GM12878 (cell line): ENCODE measurements at regions not wholly inside any gene's neighbourhood (a gene's known extent, or its start where the extent isn't known, plus 50 kb on each side); places are given as distances from the start of the nearest gene placed in this dataset.

Experiments used
- ATAC-seq: fragments of 200-7000 bp; cut with Tn5 transposase; 3 replicates; pipeline ENCODE4 v1.9.1; 2020; ENCODE audit warnings: mild to moderate bottlenecking, moderate library complexity
- BruUV-seq: library from RNA; stranded (reverse); fragments of 400-500 nt; replicated peaks from 2 replicates; lab custom pipeline; 2021; lab: Mats Ljungman, UMichigan
- CTCF ChIA-PET: fragments of 300-600 bp; sonication (Branson Sonifier 250); formaldehyde crosslinking; extraction: SDS; loops from one replicate; lab custom pipeline; 2021; ENCODE audit warnings: inconsistent platforms; lab: Yijun Ruan, JAX
- POLR2A ChIA-PET: fragments of 350-600 bp; formaldehyde crosslinking; extraction: SDS; loops from one replicate; lab custom pipeline; 2021; ENCODE audit warnings: inconsistent platforms; lab: Charles Lee
- RAD21 ChIA-PET: fragments of 300-600 bp; sonication (Branson Sonifier 250); formaldehyde crosslinking; loops from one replicate; lab custom pipeline; 2023; ENCODE audit warnings: antibody characterized with exemption; ENCODE audit not compliant: unreplicated experiment; lab: Charles Lee
- SMC1A ChIA-PET: fragments of 300-600 bp; sonication (Branson Sonifier 250); formaldehyde crosslinking; loops from one replicate; lab custom pipeline; 2023; ENCODE audit not compliant: unreplicated experiment, uncharacterized antibody; lab: Charles Lee
- DNase-seq: peaks from one replicate; pipeline ENCODE4 v3.0.0-alpha.2; 2011; ENCODE audit warnings: low read depth, low spot score
- FAIRE-seq: peaks from 3 replicates; lab custom pipeline; 2011; peaks lifted over from hg19 to GRCh38; lab: Jason Lieb, UNC
- H2AFZ ChIP-seq: 2 replicates; pipeline ENCODE4 v1.6.0; 2011; ENCODE audit warnings: low read depth, low read length, control low read depth; ENCODE audit not compliant: control insufficient read depth
- H3K27ac ChIP-seq: 2 replicates; pipeline ENCODE4 v1.5.1; 2011; ENCODE audit warnings: control low read depth; ENCODE audit not compliant: control insufficient read depth, insufficient read depth
- H3K27me3 ChIP-seq, 2 experiments: replicated peaks in 1 of 2; 2 replicates each; pipeline versions ENCODE4 v1.6.0 to v1.6.1; 2011; ENCODE audit warnings: low read length in 1 of 2; ENCODE audit not compliant: control insufficient read depth in 2 of 2, insufficient read depth in 2 of 2
- H3K36me3 ChIP-seq, 2 experiments: 2 replicates each; pipeline ENCODE4 v1.5.1; 2011; ENCODE audit warnings: low read length in 1 of 2; ENCODE audit not compliant: control insufficient read depth in 2 of 2, insufficient read depth in 2 of 2
- H3K4me1 ChIP-seq: 2 replicates; pipeline ENCODE4 v1.6.1; 2011; ENCODE audit warnings: mild to moderate bottlenecking, low read length, moderate library complexity, mixed read lengths; ENCODE audit not compliant: control insufficient read depth, insufficient read depth
- H3K4me2 ChIP-seq: 2 replicates; pipeline ENCODE4 v1.6.0; 2011; ENCODE audit warnings: control low read depth; ENCODE audit not compliant: control insufficient read depth, insufficient read depth
- H3K4me3 ChIP-seq: fragments of 200-600 bp; sonication (generic); 2 replicates; pipeline ENCODE4 v1.5.1; 2016
- H3K79me2 ChIP-seq: 2 replicates; pipeline ENCODE4 v1.6.0; 2011; ENCODE audit warnings: low read length; ENCODE audit not compliant: control insufficient read depth, insufficient read depth
- H3K9ac ChIP-seq: 2 replicates; pipeline ENCODE4 v1.8.0; 2011; ENCODE audit warnings: low read length, control low read depth, mixed read lengths; ENCODE audit not compliant: control insufficient read depth, insufficient read depth
- H3K9me3 ChIP-seq: replicated peaks from 3 replicates; pipeline ENCODE4 v1.5.1; 2011; ENCODE audit warnings: mild to moderate bottlenecking, low read length; ENCODE audit not compliant: control insufficient read depth, insufficient read depth
- H4K20me1 ChIP-seq: 2 replicates; pipeline ENCODE4 v1.6.0; 2011; ENCODE audit not compliant: control insufficient read depth, insufficient read depth
- ATF7 ChIP-seq: fragments of 450-650 bp; IDR thresholded peaks from 2 replicates; pipeline ENCODE4 v1.6.1; 2016; ENCODE audit warnings: low read depth, mild to moderate bottlenecking
- HDAC6 ChIP-seq: fragments of 200-600 bp; sonication (generic); IDR thresholded peaks from one replicate; pipeline ENCODE4 v1.8.0; 2017; ENCODE audit warnings: antibody characterized with exemption; ENCODE audit not compliant: unreplicated experiment
- RB1 ChIP-seq: fragments of 450-650 bp; formaldehyde crosslinking; IDR thresholded peaks from 2 replicates; pipeline ENCODE4 v1.6.1; 2017; ENCODE audit warnings: mild to moderate bottlenecking, borderline replicate concordance
- SUPT20H ChIP-seq: IDR thresholded peaks from 2 replicates; pipeline ENCODE4 v1.6.1; 2011; ENCODE audit warnings: low read depth, mild to moderate bottlenecking, low read length, moderate library complexity, borderline replicate concordance; ENCODE audit not compliant: control insufficient read depth
- TBL1XR1 ChIP-seq: IDR thresholded peaks from 2 replicates; pipeline ENCODE4 v1.6.1; 2012; ENCODE audit warnings: low read depth, low read length, improper control_type of control experiment
- USF1 ChIP-seq: IDR thresholded peaks from 2 replicates; pipeline ENCODE4 v1.6.1; 2011; ENCODE audit warnings: borderline replicate concordance, low read depth, mild to moderate bottlenecking, moderate library complexity, mixed read lengths, low read length; ENCODE audit not compliant: insufficient read depth; ENCODE audit errors: extremely low read length
- ZBTB40 ChIP-seq: fragments of 450-650 bp; IDR thresholded peaks from 2 replicates; pipeline ENCODE4 v1.6.1; 2016; ENCODE audit warnings: mild to moderate bottlenecking, moderate library complexity, borderline replicate concordance
- WGBS: methylation state at CpG from one replicate; pipeline ENCODE4 v1.1.6; 2016; ENCODE audit warnings: low lambda C conversion rate; ENCODE audit not compliant: insufficient replicate concordance, insufficient coverage; ENCODE audit errors: missing lambda C conversion rate; 5-methylcytosine and 5-hydroxymethylcytosine counted together
- in situ Hi-C: fragments of 300-500 bp; cut with MboI; formaldehyde crosslinking; loops from 9 replicates; pipeline ENCODE4 v1.14.3; 2018; ENCODE audit warnings: mixed read lengths
- intact Hi-C: fragments of 100-400 bp; cut with micrococcal nuclease; formaldehyde crosslinking; loops from one replicate; pipeline ENCODE4 v1.14.2; 2022; ENCODE audit not compliant: unreplicated experiment
- TF ChIP-seq, protein P1 (sequence below): fragments of 450-650 bp; IDR thresholded peaks from 2 replicates; pipeline ENCODE4 v1.6.1; 2016; ENCODE audit warnings: mild to moderate bottlenecking

DNA sequence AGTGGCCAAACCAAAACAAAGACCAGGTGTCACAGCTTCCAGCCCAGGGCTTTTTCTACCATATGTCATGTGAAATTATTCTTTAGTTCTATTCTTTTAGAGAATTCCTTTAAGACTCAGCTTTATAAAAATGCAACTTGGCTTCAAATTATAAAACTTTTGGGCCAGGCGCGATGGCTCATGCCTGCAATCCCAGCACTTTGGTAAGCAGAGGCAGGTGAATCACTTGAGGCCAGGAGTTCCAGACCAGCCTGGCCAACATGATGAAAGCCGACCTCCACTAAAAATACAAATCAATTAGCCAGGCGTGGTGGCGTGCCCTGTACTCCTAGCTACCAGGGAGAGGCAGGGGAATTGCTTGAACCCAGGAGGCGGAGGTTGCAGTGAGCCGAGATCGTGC is 210.3 kb upstream of the ARG1 start:
- ChIA-PET CTCF (no interaction called here), RAD21 (no interaction called here), POLR2A (no interaction called here), SMC1A (no interaction called here)
- Histone ChIP-seq H3K79me2 (no peaks in the 10 kb centered on the region), H3K36me3 (no peaks in the 10 kb centered on the region), H3K27ac (no peak overlapping the region), H4K20me1 (no peaks in the 10 kb centered on the region; the same call in 1 of the 2 replicates), H3K4me3 (no peak overlapping the region), H3K9ac (no peak overlapping the region), H3K4me1 (no peaks in the 10 kb centered on the region), H3K9me3 (no peaks in the 10 kb centered on the region), H2AFZ (no peak overlapping the region), H3K4me2 (no peak overlapping the region), H3K27me3 (no peaks in the 10 kb centered on the region; a peak in 2 of 4 replicates)
- 49% methylated on average over 8 of the region's 8 CpGs for WGBS
- no TSS peak for BruUV-seq
- in situ Hi-C loops (no loop called here), intact Hi-C loops (loop anchor here (10.0 kb wide), 1 partner anchor 458 kb away; no protein-coding TSS in a partner anchor)
- ATAC-seq (no peak), FAIRE-seq (no peak), DNase-seq (no peak)
- no peak for TF ChIP-seq TBL1XR1

- in situ Hi-C loops, result no loop called here
- Histone ChIP-seq H3K9me3 (no peaks in the 10 kb centered on the region), H3K27ac (no peak overlapping the region)
- no TSS peak for BruUV-seq
- RAD21 ChIA-PET, result no interaction called here
- no peak for ATAC-seq
- TF ChIP-seq USF1, result no peak
- no peak for TF ChIP-seq HDAC6
- no peak for TF ChIP-seq RB1
- TF ChIP-seq ZBTB40, result no peak
- TF ChIP-seq ATF7, result no peak
- TF ChIP-seq, protein P1, sequence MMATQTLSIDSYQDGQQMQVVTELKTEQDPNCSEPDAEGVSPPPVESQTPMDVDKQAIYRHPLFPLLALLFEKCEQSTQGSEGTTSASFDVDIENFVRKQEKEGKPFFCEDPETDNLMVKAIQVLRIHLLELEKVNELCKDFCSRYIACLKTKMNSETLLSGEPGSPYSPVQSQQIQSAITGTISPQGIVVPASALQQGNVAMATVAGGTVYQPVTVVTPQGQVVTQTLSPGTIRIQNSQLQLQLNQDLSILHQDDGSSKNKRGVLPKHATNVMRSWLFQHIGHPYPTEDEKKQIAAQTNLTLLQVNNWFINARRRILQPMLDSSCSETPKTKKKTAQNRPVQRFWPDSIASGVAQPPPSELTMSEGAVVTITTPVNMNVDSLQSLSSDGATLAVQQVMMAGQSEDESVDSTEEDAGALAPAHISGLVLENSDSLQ, result no peak
- no peak for TF ChIP-seq SUPT20H
- TF ChIP-seq, all 136 proteins: peak for 0
- Histone ChIP-seq H3K4me1 (peaks cover 4% of the 10 kb centered on the region), H3K9ac (no peak overlapping the region), H3K27me3 (no peaks in the 10 kb centered on the region; a peak in 2 of 4 replicates), H3K4me3 (no peak overlapping the region), H3K4me2 (no peak overlapping the region), H2AFZ (no peak overlapping the region), H4K20me1 (no peaks in the 10 kb centered on the region; the same call in 1 of the 2 replicates), H3K79me2 (no peaks in the 10 kb centered on the region), H3K36me3 (no peaks in the 10 kb centered on the region)
- intact Hi-C loops, result loop anchor here (10.0 kb wide), 1 partner anchor 459 kb away; no protein-coding TSS in a partner anchor
- CTCF ChIA-PET, result no interaction called here
- SMC1A ChIA-PET, result no interaction called here
- WGBS, result 7% methylated on average over 1 of the region's 1 CpG
- DNase-seq, result no peak
- POLR2A ChIA-PET, result no interaction called here
- FAIRE-seq, result no peak
Observed at GRCh38 chr6:131363947-131364834, 208.8 kb upstream of the ARG1 start.
